Spleen (tissue), 11 donors: ENCODE measurements at regions not wholly inside any gene's neighbourhood (a gene's known extent, or its start where the extent isn't known, plus 50 kb on each side); places are given as distances from the start of the nearest gene placed in this dataset.

ENCODE experiments used
- DNase-seq: peaks from one replicate; pipeline ENCODE4 v3.0.0-alpha.2; 2020
- H3K27ac ChIP-seq, 8 donors: fragments of 200-600 bp; sonication (generic) in 7 of 8; 1 replicate in 4 of 8; 2 replicates in 4 of 8; pipeline versions ENCODE4 v1.5.0 to v1.8.0; 2016 to 2021; ENCODE audit warnings: inconsistent platforms in 4 of 8, mild to moderate bottlenecking in 4 of 8, moderate library complexity in 1 of 8
- H3K27me3 ChIP-seq, 7 donors: fragments of 200-600 bp; sonication (generic) in 6 of 7; replicated peaks in 1 of 7; 1 replicate in 4 of 7; 2 replicates in 3 of 7; pipeline versions ENCODE4 v1.5.0 to v1.8.0; 2016 to 2021; ENCODE audit warnings: inconsistent platforms in 3 of 7, mild to moderate bottlenecking in 1 of 7
- H3K36me3 ChIP-seq, 6 donors: fragments of 200-600 bp; sonication (generic) in 5 of 6; 1 replicate in 4 of 6; 2 replicates in 2 of 6; pipeline versions ENCODE4 v1.5.0 to v1.8.0; 2016 to 2021; ENCODE audit warnings: inconsistent platforms in 2 of 6
- H3K4me1 ChIP-seq, 6 donors: fragments of 200-600 bp; sonication (generic) in 5 of 6; 1 replicate in 3 of 6; 2 replicates in 3 of 6; pipeline versions ENCODE4 v1.5.0 to v1.8.0; 2016 to 2021; ENCODE audit warnings: inconsistent platforms in 3 of 6
- H3K4me3 ChIP-seq, 8 donors: fragments of 200-600 bp; sonication (generic) in 7 of 8; 1 replicate in 4 of 8; 2 replicates in 4 of 8; pipeline versions ENCODE4 v1.5.0 to v1.8.0; 2016 to 2021; ENCODE audit warnings: inconsistent platforms in 4 of 8, mild to moderate bottlenecking in 4 of 8, moderate library complexity in 2 of 8
- H3K9me3 ChIP-seq, 8 donors: fragments of 200-600 bp; sonication (generic) in 7 of 8; 1 replicate in 4 of 8; 2 replicates in 4 of 8; pipeline versions ENCODE4 v1.5.0 to v1.8.0; 2016 to 2021; ENCODE audit warnings: inconsistent platforms in 4 of 8
- POLR2A ChIP-seq, 3 donors: fragments of 450-650 bp; IDR thresholded peaks; one replicate each; pipeline ENCODE4 v1.5.1; 2017; ENCODE audit warnings: antibody characterized with exemption in 3 of 3, mild to moderate bottlenecking in 1 of 3
- POLR2AphosphoS5 ChIP-seq, 3 donors: sonication (generic); formaldehyde crosslinking; IDR thresholded peaks; one replicate each; pipeline ENCODE4 v1.5.1; 2017; ENCODE audit warnings: antibody characterized with exemption in 3 of 3
- WGBS, 5 donors: extraction: QIAGEN DNeasy Blood & Tissue Kit in 3 of 5; methylation state at CpG; one replicate each; pipeline versions ENCODE4 v1.1.5 to v1.1.7; 2013 to 2018; 5-methylcytosine and 5-hydroxymethylcytosine counted together
- intact Hi-C: fragments of 100-400 bp; cut with DNase I; formaldehyde crosslinking; loops from one replicate; pipeline ENCODE4 v1.15.0; 2023; ENCODE audit warnings: low total_unique reads
- TF ChIP-seq, protein P1 (sequence below), 11 experiments: fragments of 200-600 bp in 7 of 11; fragments of 450-650 bp in 4 of 11; sonication (generic) in 4 of 11; IDR thresholded peaks in 8 of 11; conservative IDR thresholded peaks in 3 of 11; 1 replicate in 7 of 11; 2 replicates in 4 of 11; pipeline versions ENCODE4 v1.4.0 to v1.8.0; 2016 to 2021; ENCODE audit warnings: antibody characterized with exemption in 11 of 11, inconsistent platforms in 4 of 11, mild to moderate bottlenecking in 1 of 11
- donor health status: healthy with polysubstance abuse.
- donor health status: DM: no; HTN: no; CAD: no; lungs with moderate emphysema.
- donor health status: DM: no; HTN: no; CAD: no.
- donor health status: Bipolar disorder and iron deficiency.
- donor health status: healthy.
- donor health status: DM: no; HTN: no; CAD: no.
- donor health status: DM: yes; HTN: yes; CAD: no.

- peaks cover 0 to 7% (median 0%) of the 10 kb centered on the region in 8 donors for H3K9me3 ChIP-seq
- WGBS, 5 donors: 50 to 56% (median 54%) methylated on average over 20 to 22 of the region's 22 CpGs
- peaks cover 0 to 47% (median 0%) of the 10 kb centered on the region in 7 donors for H3K27me3 ChIP-seq
- H3K36me3 ChIP-seq: no peaks in the 10 kb centered on the region
- TF ChIP-seq POLR2A (IDR thresholded peaks at IDR 0.05) (no peak), POLR2AphosphoS5 (IDR thresholded peaks at IDR 0.05) (no peak)
- TF ChIP-seq, protein P1, sequence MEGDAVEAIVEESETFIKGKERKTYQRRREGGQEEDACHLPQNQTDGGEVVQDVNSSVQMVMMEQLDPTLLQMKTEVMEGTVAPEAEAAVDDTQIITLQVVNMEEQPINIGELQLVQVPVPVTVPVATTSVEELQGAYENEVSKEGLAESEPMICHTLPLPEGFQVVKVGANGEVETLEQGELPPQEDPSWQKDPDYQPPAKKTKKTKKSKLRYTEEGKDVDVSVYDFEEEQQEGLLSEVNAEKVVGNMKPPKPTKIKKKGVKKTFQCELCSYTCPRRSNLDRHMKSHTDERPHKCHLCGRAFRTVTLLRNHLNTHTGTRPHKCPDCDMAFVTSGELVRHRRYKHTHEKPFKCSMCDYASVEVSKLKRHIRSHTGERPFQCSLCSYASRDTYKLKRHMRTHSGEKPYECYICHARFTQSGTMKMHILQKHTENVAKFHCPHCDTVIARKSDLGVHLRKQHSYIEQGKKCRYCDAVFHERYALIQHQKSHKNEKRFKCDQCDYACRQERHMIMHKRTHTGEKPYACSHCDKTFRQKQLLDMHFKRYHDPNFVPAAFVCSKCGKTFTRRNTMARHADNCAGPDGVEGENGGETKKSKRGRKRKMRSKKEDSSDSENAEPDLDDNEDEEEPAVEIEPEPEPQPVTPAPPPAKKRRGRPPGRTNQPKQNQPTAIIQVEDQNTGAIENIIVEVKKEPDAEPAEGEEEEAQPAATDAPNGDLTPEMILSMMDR (IDR thresholded peaks at IDR 0.05 in 8 of 11, conservative IDR thresholded peaks at IDR 0.05 in 3 of 11): no peak
- DNase-seq: peak; percentile 72
- no peak overlapping the region for H3K4me3 ChIP-seq
- H3K27ac ChIP-seq: no peak overlapping the region
- no peaks in the 10 kb centered on the region for H3K4me1 ChIP-seq
- intact Hi-C loops: no loop called here
Measured at GRCh38 chr11:119788911-119789560, 60.0 kb upstream of the NECTIN1 start.

DNA sequence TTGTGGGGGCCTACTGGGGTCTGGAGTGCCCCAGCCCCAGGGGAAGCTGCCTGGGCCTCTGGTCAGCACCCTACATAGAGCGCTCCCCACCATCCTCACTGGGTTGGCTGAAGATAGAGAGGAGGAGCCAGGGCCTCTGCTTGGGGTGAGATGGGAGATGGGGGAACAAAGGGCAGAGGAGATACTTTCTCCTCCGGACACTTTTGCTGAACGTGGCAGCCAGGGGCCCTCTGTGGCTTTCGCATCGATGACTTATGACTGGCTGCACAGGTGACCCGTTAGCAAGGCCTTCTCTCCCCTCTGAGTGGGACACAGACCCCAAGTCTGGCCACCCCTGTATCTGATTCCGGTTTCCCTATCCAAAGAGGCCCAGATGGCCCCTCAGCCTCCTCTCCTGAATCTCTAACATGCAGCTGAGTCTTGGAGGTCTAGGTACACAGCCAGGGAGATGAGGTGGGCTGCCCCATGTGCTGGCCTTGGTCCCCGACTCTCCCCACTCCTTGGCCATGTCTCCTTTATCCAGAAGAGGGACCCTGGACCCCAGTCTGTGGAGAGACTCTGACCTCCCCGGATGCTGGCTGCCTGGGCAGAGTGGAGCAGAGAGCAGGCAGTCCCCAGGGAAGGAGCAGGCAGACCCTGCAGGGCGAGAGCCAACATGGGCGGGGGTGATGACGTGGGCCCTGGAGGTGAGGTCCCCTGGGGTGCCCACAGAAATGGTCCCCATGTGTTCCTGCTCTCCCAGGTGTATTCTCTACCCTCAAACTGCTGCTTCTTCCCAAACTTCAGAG lies 59.3 kb upstream of the NECTIN1 start:
- Histone ChIP-seq H3K4me1 (no peaks in the 10 kb centered on the region), H3K4me3 (no peak overlapping the region), H3K9me3 (peaks cover 0 to 13% (median 0%) of the 10 kb centered on the region in 8 donors), H3K36me3 (no peaks in the 10 kb centered on the region), H3K27me3 (peaks cover 0 to 45% (median 0%) of the 10 kb centered on the region in 7 donors), H3K27ac (no peak overlapping the region)
- WGBS, 5 donors: 69 to 76% (median 72%) methylated on average over 10 to 12 of the region's 12 CpGs
- intact Hi-C loops: no loop called here
- TF ChIP-seq, protein P1 (IDR thresholded peaks at IDR 0.05 in 8 of 11, conservative IDR thresholded peaks at IDR 0.05 in 3 of 11): no peak
- DNase-seq: peak; percentile 66

DNA sequence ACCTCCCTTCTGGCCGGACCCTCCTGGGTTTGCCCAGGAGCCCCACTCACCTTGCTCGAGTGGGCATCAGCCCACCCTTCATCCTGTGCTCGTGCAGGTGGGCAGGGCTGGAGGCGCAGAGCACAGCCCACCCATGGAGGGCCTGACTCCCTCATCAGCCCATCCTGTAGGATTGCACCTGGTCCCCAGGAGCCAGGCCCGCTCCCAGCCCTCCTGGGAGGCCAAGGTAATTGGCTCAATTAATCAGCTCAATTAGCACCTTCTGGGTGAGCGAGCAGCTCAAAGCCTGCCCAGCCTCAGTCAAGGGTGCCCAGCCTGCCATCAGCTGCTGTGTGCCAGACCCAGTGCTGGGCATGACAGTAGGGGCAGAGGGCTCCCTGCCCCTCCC lies 58.1 kb upstream of the NECTIN1 start:
- intact Hi-C loops: no loop called here
- TF ChIP-seq POLR2AphosphoS5 (IDR thresholded peaks at IDR 0.05) (no peak), POLR2A (IDR thresholded peaks at IDR 0.05) (no peak)
- TF ChIP-seq, protein P1 (IDR thresholded peaks at IDR 0.05 in 8 of 11, conservative IDR thresholded peaks at IDR 0.05 in 3 of 11): no peak
- Histone ChIP-seq H3K4me3 (no peak overlapping the region), H3K9me3 (peaks cover 0 to 13% (median 0%) of the 10 kb centered on the region in 8 donors), H3K27me3 (peaks cover 0 to 55% (median 0%) of the 10 kb centered on the region in 7 donors), H3K27ac (no peak overlapping the region), H3K36me3 (no peaks in the 10 kb centered on the region), H3K4me1 (no peaks in the 10 kb centered on the region)
- 67 to 76% (median 71%) methylated on average over 4 to 6 of the region's 6 CpGs for WGBS, 5 donors
- DNase-seq: peak; percentile 63

DNA sequence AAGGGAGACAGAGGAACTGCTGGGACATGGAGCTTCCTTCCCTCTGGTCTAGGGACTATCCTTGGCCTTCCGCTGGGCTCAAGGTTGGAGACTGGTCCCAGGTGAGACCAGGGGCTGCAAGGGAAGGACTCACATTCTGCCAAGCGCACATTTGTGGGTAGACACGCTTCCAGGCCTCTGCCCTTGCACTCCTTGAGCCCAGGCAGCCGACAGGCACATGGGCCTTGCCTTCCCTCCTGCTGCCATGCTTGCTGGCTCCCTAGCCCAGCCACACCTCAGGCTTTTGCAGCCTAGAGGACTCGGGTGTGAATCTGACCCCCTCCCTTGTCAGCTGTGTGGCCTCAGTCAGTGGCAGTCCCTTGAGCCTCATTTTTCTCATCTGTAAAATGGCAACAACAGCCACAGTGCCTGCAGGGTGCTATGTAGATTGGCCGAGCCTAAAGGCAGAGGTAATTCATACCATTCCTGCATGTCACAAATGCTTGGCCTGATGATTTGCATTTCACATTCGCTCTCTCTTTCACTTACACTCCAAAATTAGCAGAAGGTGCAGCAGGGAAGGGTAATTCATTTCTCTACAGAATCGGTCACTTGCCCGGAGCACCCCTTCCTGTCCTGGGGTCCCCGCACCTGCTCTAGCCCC lies 57.6 kb upstream of the NECTIN1 start:
- peaks cover 0 to 13% (median 0%) of the 10 kb centered on the region in 8 donors for H3K9me3 ChIP-seq
- no peak for TF ChIP-seq POLR2AphosphoS5 (IDR thresholded peaks at IDR 0.05)
- TF ChIP-seq, protein P1 (IDR thresholded peaks at IDR 0.05 in 8 of 11, conservative IDR thresholded peaks at IDR 0.05 in 3 of 11): no peak
- TF ChIP-seq POLR2A (IDR thresholded peaks at IDR 0.05): no peak
- H3K4me3 ChIP-seq: no peak overlapping the region
- H3K27ac ChIP-seq: no peak overlapping the region
- H3K36me3 ChIP-seq: no peaks in the 10 kb centered on the region
- peaks cover 0 to 60% (median 0%) of the 10 kb centered on the region in 7 donors for H3K27me3 ChIP-seq
- no peaks in the 10 kb centered on the region for H3K4me1 ChIP-seq
- 75 to 89% (median 88%) methylated on average over 10 of the region's 10 CpGs for WGBS, 5 donors
- intact Hi-C loops: no loop called here
- peak; percentile 52 for DNase-seq
